ENCODE measurements at regions not wholly inside any gene's neighbourhood (a gene's known extent, or its start where the extent isn't known, plus 50 kb on each side); places are given as distances from the start of the nearest gene placed in this dataset.
"Not testable (repeated sequence)": the region's sequence is repeated elsewhere in the genome, so short reads cannot be mapped to it uniquely, and the experiment has no call there.

- no peaks in the 10 kb centered on the region for H3K9me3 ChIP-seq (replicated peaks; ENCODE audit: control insufficient read depth, low read depth, low read length)
- DNase-seq, result no peak
- no peak overlapping the region for H3K27ac ChIP-seq (ENCODE audit: low read length)
- H3K27me3 ChIP-seq (ENCODE audit: control insufficient read depth, insufficient read depth, low read length), result peaks cover 11% of the 10 kb centered on the region
- 85% methylated on average over 34 of the region's 34 CpGs for WGBS (ENCODE audit: insufficient coverage)
- H3K4me1 ChIP-seq (ENCODE audit: control insufficient read depth, insufficient read depth, low read length), result peaks cover 42% of the 10 kb centered on the region
- no peak overlapping the region for H3K4me3 ChIP-seq (ENCODE audit: low read length)
- H3K36me3 ChIP-seq (ENCODE audit: control insufficient read depth, insufficient read depth, low read length), result no peaks in the 10 kb centered on the region
Measured at GRCh38 chr18:79586436-79587225, 93.0 kb upstream of the CTDP1 start.

GRCh38 chr18:79587226-79587741 is 92.3 kb upstream of the CTDP1 start:
- no peak for DNase-seq
- Histone ChIP-seq H3K4me3 (ENCODE audit: low read length) (no peak overlapping the region), H3K27ac (ENCODE audit: low read length) (peak overlapping the region; percentile 51), H3K9me3 (replicated peaks; ENCODE audit: control insufficient read depth, low read depth, low read length) (no peaks in the 10 kb centered on the region), H3K27me3 (ENCODE audit: control insufficient read depth, insufficient read depth, low read length) (peaks cover 11% of the 10 kb centered on the region), H3K4me1 (ENCODE audit: control insufficient read depth, insufficient read depth, low read length) (peaks cover 42% of the 10 kb centered on the region), H3K36me3 (ENCODE audit: control insufficient read depth, insufficient read depth, low read length) (no peaks in the 10 kb centered on the region)
- 77% methylated on average over 14 of the region's 16 CpGs for WGBS (ENCODE audit: insufficient coverage)

DNA sequence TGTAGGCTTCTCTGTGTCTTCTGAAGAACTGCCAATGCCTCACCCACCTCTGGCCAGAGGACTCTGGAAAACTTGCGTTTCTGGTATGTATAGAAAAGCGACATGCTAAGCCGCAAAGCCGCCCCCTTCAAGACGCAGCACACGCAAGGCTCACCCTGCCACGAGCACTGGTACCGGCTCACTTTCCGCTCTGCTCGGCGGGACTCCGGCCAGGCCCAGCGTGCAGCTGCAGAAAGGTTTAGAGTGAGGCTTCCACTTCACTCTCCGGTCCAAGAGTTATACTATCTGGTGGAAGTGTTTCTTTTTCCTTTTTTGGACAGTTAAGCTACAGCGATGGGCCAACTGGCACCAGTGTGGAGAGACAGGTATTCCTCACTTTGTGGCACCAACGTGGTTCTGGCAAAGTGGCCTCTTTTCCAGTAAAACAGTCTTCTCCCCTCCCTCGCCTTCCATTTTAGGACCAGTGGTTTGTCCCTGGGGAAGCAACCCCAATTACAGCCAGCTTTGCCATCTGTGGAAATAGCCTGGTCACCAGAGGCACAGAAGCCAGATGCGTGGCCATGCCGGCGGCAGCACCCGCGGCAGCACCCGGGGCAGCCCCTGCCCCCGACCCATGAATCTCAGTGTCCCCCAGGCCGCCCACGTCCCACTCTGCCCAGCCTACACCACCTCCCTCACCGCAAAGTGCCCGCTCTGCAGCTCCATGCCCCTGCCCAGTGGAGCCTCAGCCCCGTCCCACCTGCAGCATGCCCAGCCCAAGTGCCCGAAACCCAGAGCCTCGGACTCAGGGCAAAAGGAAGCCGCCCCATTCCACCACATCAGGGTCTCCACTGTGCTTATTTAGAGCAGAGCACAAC is 91.6 kb upstream of the CTDP1 start:
- Histone ChIP-seq H3K27me3 (ENCODE audit: control insufficient read depth, insufficient read depth, low read length) (peaks cover 11% of the 10 kb centered on the region), H3K9me3 (replicated peaks; ENCODE audit: control insufficient read depth, low read depth, low read length) (no peaks in the 10 kb centered on the region), H3K36me3 (ENCODE audit: control insufficient read depth, insufficient read depth, low read length) (no peaks in the 10 kb centered on the region), H3K27ac (ENCODE audit: low read length) (peak overlapping the region; percentile 80), H3K4me3 (ENCODE audit: low read length) (no peak overlapping the region), H3K4me1 (ENCODE audit: control insufficient read depth, insufficient read depth, low read length) (peaks cover 42% of the 10 kb centered on the region)
- DNase-seq, result peak; percentile 86
- 41% methylated on average over 27 of the region's 32 CpGs for WGBS (ENCODE audit: insufficient coverage)

DNA sequence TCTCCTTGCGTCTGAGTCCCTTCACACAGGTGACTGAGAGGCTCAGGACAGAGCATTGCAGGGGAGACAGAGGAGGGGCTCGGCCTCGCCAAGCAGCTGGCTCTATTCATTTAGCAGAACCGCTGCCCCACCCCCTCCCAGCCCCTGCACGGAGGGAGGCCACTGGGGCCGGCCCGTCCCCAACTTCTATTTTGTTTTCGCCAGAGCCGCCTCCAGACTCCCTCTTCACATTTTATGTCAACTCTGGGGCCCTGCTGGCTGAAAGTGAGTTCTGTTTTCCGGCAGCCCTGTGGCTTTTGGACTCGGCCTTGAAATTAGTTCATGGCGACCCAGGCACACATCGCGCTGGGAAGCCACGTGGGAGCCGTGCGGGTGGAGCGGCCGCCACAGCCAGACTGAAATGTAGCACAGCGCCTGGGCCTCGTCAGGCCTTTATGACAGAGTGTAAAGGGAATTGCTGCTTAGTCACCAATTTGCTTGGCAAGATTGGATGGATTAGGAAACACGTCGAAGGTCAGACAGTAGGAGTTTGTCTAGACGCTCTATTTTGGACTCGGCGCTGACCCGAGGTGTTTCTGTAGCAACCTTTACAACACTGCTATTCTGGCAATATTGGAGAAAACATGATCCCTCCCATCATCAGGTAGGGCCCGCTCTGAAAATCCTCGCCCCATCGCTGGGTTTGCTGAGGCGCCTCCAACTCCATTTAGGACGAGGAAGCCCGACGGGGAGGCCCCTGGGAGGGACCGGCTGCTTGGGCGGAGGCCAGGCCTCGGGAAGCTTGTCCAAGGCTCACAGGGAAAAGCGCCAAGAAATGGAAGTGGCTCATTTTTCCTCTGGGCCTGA is 90.7 kb upstream of the CTDP1 start:
- peak; percentile 96 for DNase-seq
- H3K9me3 ChIP-seq (replicated peaks; ENCODE audit: control insufficient read depth, low read depth, low read length), result no peaks in the 10 kb centered on the region
- no peaks in the 10 kb centered on the region for H3K36me3 ChIP-seq (ENCODE audit: control insufficient read depth, insufficient read depth, low read length)
- H3K27ac ChIP-seq (ENCODE audit: low read length), result peak overlapping the region; percentile 80
- WGBS (ENCODE audit: insufficient coverage), result 6% methylated on average over 29 of the region's 38 CpGs
- peaks cover 42% of the 10 kb centered on the region for H3K4me1 ChIP-seq (ENCODE audit: control insufficient read depth, insufficient read depth, low read length)
- no peak overlapping the region for H3K4me3 ChIP-seq (ENCODE audit: low read length)
- H3K27me3 ChIP-seq (ENCODE audit: control insufficient read depth, insufficient read depth, low read length), result peaks cover 11% of the 10 kb centered on the region

- Histone ChIP-seq H3K4me1 (ENCODE audit: control insufficient read depth, insufficient read depth, low read length) (peaks cover 42% of the 10 kb centered on the region), H3K9me3 (replicated peaks; ENCODE audit: control insufficient read depth, low read depth, low read length) (no peaks in the 10 kb centered on the region), H3K4me3 (ENCODE audit: low read length) (no peak overlapping the region), H3K27me3 (ENCODE audit: control insufficient read depth, insufficient read depth, low read length) (peaks cover 12% of the 10 kb centered on the region), H3K36me3 (ENCODE audit: control insufficient read depth, insufficient read depth, low read length) (no peaks in the 10 kb centered on the region), H3K27ac (ENCODE audit: low read length) (peak overlapping the region; percentile 80)
- peak; percentile 34 for DNase-seq
- WGBS (ENCODE audit: insufficient coverage), result 48% methylated on average over 9 of the region's 15 CpGs
Measured at GRCh38 chr18:79589601-79590091, 90.0 kb upstream of the CTDP1 start.

DNA sequence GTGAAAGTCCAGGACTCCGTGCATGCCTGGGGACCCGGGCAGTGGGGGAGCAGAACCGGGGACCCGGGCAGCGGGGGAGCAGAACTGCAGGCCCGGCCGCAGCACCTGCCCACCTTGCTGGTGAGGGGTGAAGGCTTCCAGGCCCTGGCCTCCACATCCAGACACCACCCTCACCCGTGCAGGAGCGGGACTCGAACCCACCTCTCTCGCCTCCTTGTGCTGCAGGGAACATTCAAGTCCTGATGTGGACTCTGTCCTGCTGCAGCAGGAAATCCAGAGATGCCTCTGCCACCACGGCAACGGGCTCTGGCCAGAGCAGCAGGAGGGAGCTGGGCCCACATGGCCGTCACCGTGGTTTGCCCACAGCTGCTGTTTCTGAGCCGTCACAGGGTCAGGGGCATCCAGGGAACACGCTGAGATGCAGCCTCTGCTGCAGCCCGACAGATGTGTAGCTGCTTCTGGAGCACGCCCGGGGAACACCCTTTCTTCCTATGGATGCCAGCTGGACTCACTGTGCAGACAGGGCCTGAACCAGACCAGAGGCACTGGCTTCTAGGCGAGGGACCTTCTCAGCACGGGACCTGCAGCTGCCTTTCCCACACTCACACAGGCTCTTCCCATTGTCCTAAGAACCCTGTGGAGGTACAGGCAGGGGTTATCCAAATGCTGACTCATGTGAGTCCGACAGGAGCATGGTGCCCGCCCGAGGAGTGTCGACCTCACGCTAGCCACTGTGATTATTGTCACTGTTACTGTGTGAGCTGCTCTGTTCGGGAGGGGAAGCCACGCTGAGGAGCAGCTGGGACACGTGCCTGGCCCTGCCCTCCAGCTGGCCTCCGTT is 89.2 kb upstream of the CTDP1 start:
- Histone ChIP-seq H3K9me3 (replicated peaks; ENCODE audit: control insufficient read depth, low read depth, low read length) (no peaks in the 10 kb centered on the region), H3K4me1 (ENCODE audit: control insufficient read depth, insufficient read depth, low read length) (peaks cover 42% of the 10 kb centered on the region), H3K4me3 (ENCODE audit: low read length) (no peak overlapping the region), H3K27ac (ENCODE audit: low read length) (no peak overlapping the region), H3K36me3 (ENCODE audit: control insufficient read depth, insufficient read depth, low read length) (no peaks in the 10 kb centered on the region), H3K27me3 (ENCODE audit: control insufficient read depth, insufficient read depth, low read length) (peaks cover 12% of the 10 kb centered on the region)
- peak; percentile 83 for DNase-seq
- 51% methylated on average over 20 of the region's 31 CpGs for whole genome bisulfite sequencing (ENCODE audit: insufficient coverage)

DNA sequence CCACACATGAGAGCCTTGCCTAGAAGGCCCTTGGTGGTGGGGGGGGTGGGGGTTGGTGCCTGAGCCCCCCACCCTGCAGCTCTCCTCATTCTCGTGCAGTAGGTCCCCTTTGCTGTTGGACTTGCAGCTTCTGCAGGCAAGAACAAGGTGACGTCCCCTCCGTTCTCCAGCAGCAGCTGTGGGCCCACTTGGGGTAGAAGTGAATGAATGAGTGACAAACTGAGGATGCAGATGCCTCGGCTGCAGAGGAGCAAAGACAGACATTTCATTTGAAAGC is 88.6 kb upstream of the CTDP1 start:
- Histone ChIP-seq H3K27me3 (ENCODE audit: control insufficient read depth, insufficient read depth, low read length) (peaks cover 15% of the 10 kb centered on the region), H3K27ac (ENCODE audit: low read length) (no peak overlapping the region), H3K4me3 (ENCODE audit: low read length) (no peak overlapping the region), H3K4me1 (ENCODE audit: control insufficient read depth, insufficient read depth, low read length) (peaks cover 42% of the 10 kb centered on the region), H3K36me3 (ENCODE audit: control insufficient read depth, insufficient read depth, low read length) (no peaks in the 10 kb centered on the region), H3K9me3 (replicated peaks; ENCODE audit: control insufficient read depth, low read depth, low read length) (no peaks in the 10 kb centered on the region)
- no peak for DNase-seq
- 40% methylated on average over 2 of the region's 4 CpGs for WGBS (ENCODE audit: insufficient coverage)

GRCh38 chr18:79592684-79593083 is 86.9 kb upstream of the CTDP1 start:
- H3K27ac ChIP-seq (ENCODE audit: low read length); H3K4me3 ChIP-seq (ENCODE audit: low read length); DNase-seq; H3K9me3 ChIP-seq (replicated peaks; ENCODE audit: control insufficient read depth, low read depth, low read length); H3K36me3 ChIP-seq (ENCODE audit: control insufficient read depth, insufficient read depth, low read length): not testable (repeated sequence)
- Histone ChIP-seq H3K27me3 (ENCODE audit: control insufficient read depth, insufficient read depth, low read length) (peaks cover 28% of the 10 kb centered on the region), H3K4me1 (ENCODE audit: control insufficient read depth, insufficient read depth, low read length) (peaks cover 35% of the 10 kb centered on the region)
- whole genome bisulfite sequencing (ENCODE audit: insufficient coverage), result no CpG with 5 or more reads among the region's 3 CpGs

DNA sequence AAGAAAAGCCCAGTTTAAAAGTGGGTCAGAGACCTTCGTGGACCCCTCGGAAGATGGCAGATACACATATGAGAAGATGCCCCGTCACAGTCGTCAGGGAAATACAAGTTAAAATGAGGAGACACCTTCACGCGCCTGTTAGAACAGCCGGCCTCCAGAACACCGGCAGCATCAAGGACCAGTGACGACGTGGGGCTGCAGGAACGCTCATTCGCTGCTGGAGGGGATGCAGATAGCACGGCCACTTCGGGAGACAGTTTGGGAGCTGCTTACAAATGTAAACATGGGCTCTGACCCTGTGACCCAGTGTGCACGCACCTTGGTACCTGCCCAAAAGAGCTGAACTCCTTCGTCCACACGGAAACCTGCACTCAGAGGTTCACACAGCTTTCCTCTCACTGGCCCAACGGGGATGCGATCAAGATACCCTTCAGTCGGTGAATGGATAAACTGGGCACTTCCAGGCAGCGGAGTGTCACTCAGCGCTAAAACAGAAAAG is 83.7 kb upstream of the CTDP1 start:
- Histone ChIP-seq H3K27ac (ENCODE audit: low read length) (no peak overlapping the region), H3K9me3 (replicated peaks; ENCODE audit: control insufficient read depth, low read depth, low read length) (no peaks in the 10 kb centered on the region), H3K4me3 (ENCODE audit: low read length) (no peak overlapping the region), H3K4me1 (ENCODE audit: control insufficient read depth, insufficient read depth, low read length) (peaks cover 7% of the 10 kb centered on the region), H3K27me3 (ENCODE audit: control insufficient read depth, insufficient read depth, low read length) (peaks cover 39% of the 10 kb centered on the region), H3K36me3 (ENCODE audit: control insufficient read depth, insufficient read depth, low read length) (no peaks in the 10 kb centered on the region)
- DNase-seq, result no peak
- WGBS (ENCODE audit: insufficient coverage), result 86% methylated on average over 22 of the region's 22 CpGs
